Neural cell (in vitro differentiated cells): ENCODE measurements at regions not wholly inside any gene's neighbourhood (a gene's known extent, or its start where the extent isn't known, plus 50 kb on each side); places are given as distances from the start of the nearest gene placed in this dataset.

Experiments used
- EP300 ChIP-seq: fragments of 450-650 bp; conservative IDR thresholded peaks from 2 replicates; pipeline ENCODE4 v1.6.1; 2014; ENCODE audit warnings: antibody characterized with exemption, mild to moderate bottlenecking, moderate library complexity; ENCODE audit not compliant: poor library complexity, severe bottlenecking
- EZH2 ChIP-seq: fragments of 200-600, 300-800 bp; shearing (Covaris generic), sonication (generic); IDR thresholded peaks from 2 replicates; pipeline ENCODE4 v1.6.1; 2014; ENCODE audit warnings: antibody characterized with exemption, low read length, borderline replicate concordance, mild to moderate bottlenecking; ENCODE audit not compliant: insufficient read depth, poor library complexity, severe bottlenecking
- POLR2AphosphoS5 ChIP-seq: IDR thresholded peaks from 2 replicates; pipeline ENCODE4 v1.6.1; 2012
- RAD21 ChIP-seq: fragments of 450-650 bp; conservative IDR thresholded peaks from 2 replicates; pipeline ENCODE4 v1.6.1; 2014; ENCODE audit warnings: antibody characterized with exemption, mild to moderate bottlenecking, moderate library complexity
- SMC3 ChIP-seq: fragments of 450-650 bp; conservative IDR thresholded peaks from 2 replicates; pipeline ENCODE4 v1.6.1; 2014; ENCODE audit warnings: antibody characterized with exemption, mild to moderate bottlenecking, moderate library complexity; ENCODE audit not compliant: poor library complexity
- TF ChIP-seq, protein P1 (sequence below): fragments of 450-650 bp; IDR thresholded peaks from 2 replicates; pipeline ENCODE4 v1.5.1; 2014; ENCODE audit warnings: antibody characterized with exemption, mild to moderate bottlenecking, moderate library complexity; ENCODE audit not compliant: poor library complexity, severe bottlenecking
- TF ChIP-seq, protein P2 (sequence below): IDR thresholded peaks from 2 replicates; pipeline ENCODE4 v1.6.1; 2012; ENCODE audit warnings: borderline replicate concordance

DNA sequence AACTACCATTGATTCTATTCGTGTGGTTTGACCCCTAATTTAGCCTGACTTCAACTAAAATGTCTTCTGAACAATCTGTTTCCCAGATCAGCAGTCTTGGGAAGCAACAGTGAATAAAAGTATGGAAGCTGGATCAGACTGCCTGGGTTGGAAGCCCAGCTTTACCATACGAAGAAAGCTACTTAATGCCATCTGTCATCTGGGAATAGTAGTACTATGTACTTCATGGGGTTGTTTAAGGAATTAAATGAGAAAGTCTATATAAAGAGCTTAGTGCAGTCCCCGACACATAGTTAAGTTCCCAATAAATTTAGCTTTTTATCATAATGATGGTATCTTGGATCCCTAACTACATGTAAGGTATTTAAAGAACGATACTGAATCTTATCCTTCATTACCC, 151.5 kb upstream of the ERCC4 start:
- TF ChIP-seq, protein P1, sequence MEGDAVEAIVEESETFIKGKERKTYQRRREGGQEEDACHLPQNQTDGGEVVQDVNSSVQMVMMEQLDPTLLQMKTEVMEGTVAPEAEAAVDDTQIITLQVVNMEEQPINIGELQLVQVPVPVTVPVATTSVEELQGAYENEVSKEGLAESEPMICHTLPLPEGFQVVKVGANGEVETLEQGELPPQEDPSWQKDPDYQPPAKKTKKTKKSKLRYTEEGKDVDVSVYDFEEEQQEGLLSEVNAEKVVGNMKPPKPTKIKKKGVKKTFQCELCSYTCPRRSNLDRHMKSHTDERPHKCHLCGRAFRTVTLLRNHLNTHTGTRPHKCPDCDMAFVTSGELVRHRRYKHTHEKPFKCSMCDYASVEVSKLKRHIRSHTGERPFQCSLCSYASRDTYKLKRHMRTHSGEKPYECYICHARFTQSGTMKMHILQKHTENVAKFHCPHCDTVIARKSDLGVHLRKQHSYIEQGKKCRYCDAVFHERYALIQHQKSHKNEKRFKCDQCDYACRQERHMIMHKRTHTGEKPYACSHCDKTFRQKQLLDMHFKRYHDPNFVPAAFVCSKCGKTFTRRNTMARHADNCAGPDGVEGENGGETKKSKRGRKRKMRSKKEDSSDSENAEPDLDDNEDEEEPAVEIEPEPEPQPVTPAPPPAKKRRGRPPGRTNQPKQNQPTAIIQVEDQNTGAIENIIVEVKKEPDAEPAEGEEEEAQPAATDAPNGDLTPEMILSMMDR: no peak
- TF ChIP-seq RAD21: no peak
- TF ChIP-seq EP300: no peak
- TF ChIP-seq, protein P2, sequence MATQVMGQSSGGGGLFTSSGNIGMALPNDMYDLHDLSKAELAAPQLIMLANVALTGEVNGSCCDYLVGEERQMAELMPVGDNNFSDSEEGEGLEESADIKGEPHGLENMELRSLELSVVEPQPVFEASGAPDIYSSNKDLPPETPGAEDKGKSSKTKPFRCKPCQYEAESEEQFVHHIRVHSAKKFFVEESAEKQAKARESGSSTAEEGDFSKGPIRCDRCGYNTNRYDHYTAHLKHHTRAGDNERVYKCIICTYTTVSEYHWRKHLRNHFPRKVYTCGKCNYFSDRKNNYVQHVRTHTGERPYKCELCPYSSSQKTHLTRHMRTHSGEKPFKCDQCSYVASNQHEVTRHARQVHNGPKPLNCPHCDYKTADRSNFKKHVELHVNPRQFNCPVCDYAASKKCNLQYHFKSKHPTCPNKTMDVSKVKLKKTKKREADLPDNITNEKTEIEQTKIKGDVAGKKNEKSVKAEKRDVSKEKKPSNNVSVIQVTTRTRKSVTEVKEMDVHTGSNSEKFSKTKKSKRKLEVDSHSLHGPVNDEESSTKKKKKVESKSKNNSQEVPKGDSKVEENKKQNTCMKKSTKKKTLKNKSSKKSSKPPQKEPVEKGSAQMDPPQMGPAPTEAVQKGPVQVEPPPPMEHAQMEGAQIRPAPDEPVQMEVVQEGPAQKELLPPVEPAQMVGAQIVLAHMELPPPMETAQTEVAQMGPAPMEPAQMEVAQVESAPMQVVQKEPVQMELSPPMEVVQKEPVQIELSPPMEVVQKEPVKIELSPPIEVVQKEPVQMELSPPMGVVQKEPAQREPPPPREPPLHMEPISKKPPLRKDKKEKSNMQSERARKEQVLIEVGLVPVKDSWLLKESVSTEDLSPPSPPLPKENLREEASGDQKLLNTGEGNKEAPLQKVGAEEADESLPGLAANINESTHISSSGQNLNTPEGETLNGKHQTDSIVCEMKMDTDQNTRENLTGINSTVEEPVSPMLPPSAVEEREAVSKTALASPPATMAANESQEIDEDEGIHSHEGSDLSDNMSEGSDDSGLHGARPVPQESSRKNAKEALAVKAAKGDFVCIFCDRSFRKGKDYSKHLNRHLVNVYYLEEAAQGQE: no peak
- no peak for TF ChIP-seq POLR2AphosphoS5
- TF ChIP-seq EZH2: no peak
- TF ChIP-seq SMC3: no peak
